ENCODE measurements at regions not wholly inside any gene's neighbourhood (a gene's known extent, or its start where the extent isn't known, plus 50 kb on each side); places are given as distances from the start of the nearest gene placed in this dataset.

DNA sequence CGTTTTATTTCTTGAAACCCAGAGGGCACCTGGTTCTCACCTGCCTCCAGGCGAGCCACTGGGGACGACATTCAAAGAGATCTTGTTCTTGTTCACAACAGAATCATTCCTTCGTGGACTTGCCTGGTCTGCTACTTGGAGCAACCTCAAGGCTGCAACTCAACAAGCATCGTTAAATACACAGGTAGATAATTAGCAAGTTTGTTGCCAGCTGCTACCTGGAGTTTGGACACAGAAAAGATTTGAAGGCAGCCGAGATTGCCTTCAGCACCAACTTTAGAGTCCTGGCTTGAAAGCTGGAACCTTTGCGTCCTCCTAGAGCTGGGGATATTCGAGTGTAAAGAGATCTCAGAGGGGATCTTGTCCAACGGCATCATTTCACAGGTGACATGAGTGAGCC lies 89.6 kb upstream of the C7orf33 start:
- TF ChIP-seq CTCF (IDR thresholded peaks at IDR 0.05) (no peak), POLR2A (IDR thresholded peaks at IDR 0.05) (no peak)
